ENCODE measurements at regions not wholly inside any gene's neighbourhood (a gene's known extent, or its start where the extent isn't known, plus 50 kb on each side); places are given as distances from the start of the nearest gene placed in this dataset.

DNA sequence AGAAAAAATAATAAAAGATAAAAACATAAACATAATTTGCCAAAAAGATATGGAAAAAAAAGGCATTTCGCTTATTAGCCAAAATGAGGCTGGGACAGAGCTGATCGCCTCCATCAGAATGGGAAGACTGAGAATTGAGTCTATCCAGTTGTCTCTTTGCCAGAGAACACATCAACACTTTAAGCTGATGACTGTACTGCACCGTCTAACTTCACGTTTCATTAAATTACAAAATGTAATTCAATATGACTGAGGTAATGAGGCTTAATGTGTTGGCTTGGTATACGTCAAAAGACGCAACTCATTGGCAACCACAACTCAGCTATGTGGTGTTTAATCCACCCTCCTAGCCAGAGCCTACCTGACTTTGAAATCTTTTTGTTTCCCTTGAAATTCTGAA lies 462.7 kb upstream of the CD180 start:
- TF ChIP-seq, protein P1, sequence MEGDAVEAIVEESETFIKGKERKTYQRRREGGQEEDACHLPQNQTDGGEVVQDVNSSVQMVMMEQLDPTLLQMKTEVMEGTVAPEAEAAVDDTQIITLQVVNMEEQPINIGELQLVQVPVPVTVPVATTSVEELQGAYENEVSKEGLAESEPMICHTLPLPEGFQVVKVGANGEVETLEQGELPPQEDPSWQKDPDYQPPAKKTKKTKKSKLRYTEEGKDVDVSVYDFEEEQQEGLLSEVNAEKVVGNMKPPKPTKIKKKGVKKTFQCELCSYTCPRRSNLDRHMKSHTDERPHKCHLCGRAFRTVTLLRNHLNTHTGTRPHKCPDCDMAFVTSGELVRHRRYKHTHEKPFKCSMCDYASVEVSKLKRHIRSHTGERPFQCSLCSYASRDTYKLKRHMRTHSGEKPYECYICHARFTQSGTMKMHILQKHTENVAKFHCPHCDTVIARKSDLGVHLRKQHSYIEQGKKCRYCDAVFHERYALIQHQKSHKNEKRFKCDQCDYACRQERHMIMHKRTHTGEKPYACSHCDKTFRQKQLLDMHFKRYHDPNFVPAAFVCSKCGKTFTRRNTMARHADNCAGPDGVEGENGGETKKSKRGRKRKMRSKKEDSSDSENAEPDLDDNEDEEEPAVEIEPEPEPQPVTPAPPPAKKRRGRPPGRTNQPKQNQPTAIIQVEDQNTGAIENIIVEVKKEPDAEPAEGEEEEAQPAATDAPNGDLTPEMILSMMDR (IDR thresholded peaks at IDR 0.05; ENCODE audit: low read depth, low read length, missing input control), result no peak
- TF ChIP-seq TAF1 (conservative IDR thresholded peaks at IDR 0.05) (no peak), SP1 (IDR thresholded peaks at IDR 0.05) (no peak), YY1 (IDR thresholded peaks at IDR 0.05) (no peak), GABPA (IDR thresholded peaks at IDR 0.05 in 1 of 2, conservative IDR thresholded peaks at IDR 0.05 in 1 of 2) (no peak), RXRA (IDR thresholded peaks at IDR 0.05) (no peak), RAD21 (IDR thresholded peaks at IDR 0.05) (no peak), FOXA1 (IDR thresholded peaks at IDR 0.05) (no peak), EGR1 (IDR thresholded peaks at IDR 0.05; ENCODE audit: low read depth in 2 of 2) (no peak), HNF4G (IDR thresholded peaks at IDR 0.05) (no peak)
- TF ChIP-seq, protein P2, sequence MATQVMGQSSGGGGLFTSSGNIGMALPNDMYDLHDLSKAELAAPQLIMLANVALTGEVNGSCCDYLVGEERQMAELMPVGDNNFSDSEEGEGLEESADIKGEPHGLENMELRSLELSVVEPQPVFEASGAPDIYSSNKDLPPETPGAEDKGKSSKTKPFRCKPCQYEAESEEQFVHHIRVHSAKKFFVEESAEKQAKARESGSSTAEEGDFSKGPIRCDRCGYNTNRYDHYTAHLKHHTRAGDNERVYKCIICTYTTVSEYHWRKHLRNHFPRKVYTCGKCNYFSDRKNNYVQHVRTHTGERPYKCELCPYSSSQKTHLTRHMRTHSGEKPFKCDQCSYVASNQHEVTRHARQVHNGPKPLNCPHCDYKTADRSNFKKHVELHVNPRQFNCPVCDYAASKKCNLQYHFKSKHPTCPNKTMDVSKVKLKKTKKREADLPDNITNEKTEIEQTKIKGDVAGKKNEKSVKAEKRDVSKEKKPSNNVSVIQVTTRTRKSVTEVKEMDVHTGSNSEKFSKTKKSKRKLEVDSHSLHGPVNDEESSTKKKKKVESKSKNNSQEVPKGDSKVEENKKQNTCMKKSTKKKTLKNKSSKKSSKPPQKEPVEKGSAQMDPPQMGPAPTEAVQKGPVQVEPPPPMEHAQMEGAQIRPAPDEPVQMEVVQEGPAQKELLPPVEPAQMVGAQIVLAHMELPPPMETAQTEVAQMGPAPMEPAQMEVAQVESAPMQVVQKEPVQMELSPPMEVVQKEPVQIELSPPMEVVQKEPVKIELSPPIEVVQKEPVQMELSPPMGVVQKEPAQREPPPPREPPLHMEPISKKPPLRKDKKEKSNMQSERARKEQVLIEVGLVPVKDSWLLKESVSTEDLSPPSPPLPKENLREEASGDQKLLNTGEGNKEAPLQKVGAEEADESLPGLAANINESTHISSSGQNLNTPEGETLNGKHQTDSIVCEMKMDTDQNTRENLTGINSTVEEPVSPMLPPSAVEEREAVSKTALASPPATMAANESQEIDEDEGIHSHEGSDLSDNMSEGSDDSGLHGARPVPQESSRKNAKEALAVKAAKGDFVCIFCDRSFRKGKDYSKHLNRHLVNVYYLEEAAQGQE (IDR thresholded peaks at IDR 0.05), result no peak
- TF ChIP-seq, protein P3, sequence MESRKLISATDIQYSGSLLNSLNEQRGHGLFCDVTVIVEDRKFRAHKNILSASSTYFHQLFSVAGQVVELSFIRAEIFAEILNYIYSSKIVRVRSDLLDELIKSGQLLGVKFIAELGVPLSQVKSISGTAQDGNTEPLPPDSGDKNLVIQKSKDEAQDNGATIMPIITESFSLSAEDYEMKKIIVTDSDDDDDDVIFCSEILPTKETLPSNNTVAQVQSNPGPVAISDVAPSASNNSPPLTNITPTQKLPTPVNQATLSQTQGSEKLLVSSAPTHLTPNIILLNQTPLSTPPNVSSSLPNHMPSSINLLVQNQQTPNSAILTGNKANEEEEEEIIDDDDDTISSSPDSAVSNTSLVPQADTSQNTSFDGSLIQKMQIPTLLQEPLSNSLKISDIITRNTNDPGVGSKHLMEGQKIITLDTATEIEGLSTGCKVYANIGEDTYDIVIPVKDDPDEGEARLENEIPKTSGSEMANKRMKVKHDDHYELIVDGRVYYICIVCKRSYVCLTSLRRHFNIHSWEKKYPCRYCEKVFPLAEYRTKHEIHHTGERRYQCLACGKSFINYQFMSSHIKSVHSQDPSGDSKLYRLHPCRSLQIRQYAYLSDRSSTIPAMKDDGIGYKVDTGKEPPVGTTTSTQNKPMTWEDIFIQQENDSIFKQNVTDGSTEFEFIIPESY (IDR thresholded peaks at IDR 0.05), result no peak
- TF ChIP-seq, protein P4, sequence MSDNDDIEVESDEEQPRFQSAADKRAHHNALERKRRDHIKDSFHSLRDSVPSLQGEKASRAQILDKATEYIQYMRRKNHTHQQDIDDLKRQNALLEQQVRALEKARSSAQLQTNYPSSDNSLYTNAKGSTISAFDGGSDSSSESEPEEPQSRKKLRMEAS (IDR thresholded peaks at IDR 0.05), result no peak
- TF ChIP-seq, protein P5, sequence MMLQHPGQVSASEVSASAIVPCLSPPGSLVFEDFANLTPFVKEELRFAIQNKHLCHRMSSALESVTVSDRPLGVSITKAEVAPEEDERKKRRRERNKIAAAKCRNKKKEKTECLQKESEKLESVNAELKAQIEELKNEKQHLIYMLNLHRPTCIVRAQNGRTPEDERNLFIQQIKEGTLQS (IDR thresholded peaks at IDR 0.05), result no peak

All from liver (tissue), 3 donors.